NB4 (cell line): ENCODE measurements at regions not wholly inside any gene's neighbourhood (a gene's known extent, or its start where the extent isn't known, plus 50 kb on each side); places are given as distances from the start of the nearest gene placed in this dataset.

Source experiments
- POLR2A ChIP-seq: IDR thresholded peaks from 2 replicates; pipeline ENCODE4 v1.6.1; 2011; ENCODE audit warnings: mild to moderate bottlenecking; ENCODE audit not compliant: insufficient read length; ENCODE audit errors: extremely low read depth
- TF ChIP-seq, protein P1 (sequence below): IDR thresholded peaks from one replicate; pipeline ENCODE4 v1.5.1; 2012; ENCODE audit warnings: low read depth, low read length

- TF ChIP-seq, protein P1, sequence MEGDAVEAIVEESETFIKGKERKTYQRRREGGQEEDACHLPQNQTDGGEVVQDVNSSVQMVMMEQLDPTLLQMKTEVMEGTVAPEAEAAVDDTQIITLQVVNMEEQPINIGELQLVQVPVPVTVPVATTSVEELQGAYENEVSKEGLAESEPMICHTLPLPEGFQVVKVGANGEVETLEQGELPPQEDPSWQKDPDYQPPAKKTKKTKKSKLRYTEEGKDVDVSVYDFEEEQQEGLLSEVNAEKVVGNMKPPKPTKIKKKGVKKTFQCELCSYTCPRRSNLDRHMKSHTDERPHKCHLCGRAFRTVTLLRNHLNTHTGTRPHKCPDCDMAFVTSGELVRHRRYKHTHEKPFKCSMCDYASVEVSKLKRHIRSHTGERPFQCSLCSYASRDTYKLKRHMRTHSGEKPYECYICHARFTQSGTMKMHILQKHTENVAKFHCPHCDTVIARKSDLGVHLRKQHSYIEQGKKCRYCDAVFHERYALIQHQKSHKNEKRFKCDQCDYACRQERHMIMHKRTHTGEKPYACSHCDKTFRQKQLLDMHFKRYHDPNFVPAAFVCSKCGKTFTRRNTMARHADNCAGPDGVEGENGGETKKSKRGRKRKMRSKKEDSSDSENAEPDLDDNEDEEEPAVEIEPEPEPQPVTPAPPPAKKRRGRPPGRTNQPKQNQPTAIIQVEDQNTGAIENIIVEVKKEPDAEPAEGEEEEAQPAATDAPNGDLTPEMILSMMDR, result no peak
- TF ChIP-seq POLR2A, result no peak
Measured at GRCh38 chr4:149896432-149896831, 80.8 kb upstream of the IQCM start.
